PFSK-1 (cell line): ENCODE measurements at regions not wholly inside any gene's neighbourhood (a gene's known extent, or its start where the extent isn't known, plus 50 kb on each side); places are given as distances from the start of the nearest gene placed in this dataset.

ENCODE experiments used
- FOXP2 ChIP-seq: optimal IDR thresholded peaks from 2 replicates; pipeline ENCODE3; 2011; ENCODE audit warnings: borderline replicate concordance, control low read depth, inconsistent platforms; ENCODE audit not compliant: insufficient read depth; ENCODE audit errors: extremely low read length, extremely low read depth
- POLR2AphosphoS5 ChIP-seq: IDR thresholded peaks from 2 replicates; pipeline ENCODE4 v1.6.1; 2012; ENCODE audit warnings: low read depth, mild to moderate bottlenecking, control low read depth, low read length, moderate library complexity
- SIN3A ChIP-seq: IDR thresholded peaks from 2 replicates; pipeline ENCODE4 v1.6.1; 2012; ENCODE audit warnings: mild to moderate bottlenecking, low read length, moderate library complexity, borderline replicate concordance; ENCODE audit not compliant: insufficient read depth
- TAF1 ChIP-seq: IDR thresholded peaks from 2 replicates; pipeline ENCODE4 v1.6.1; 2012; ENCODE audit warnings: low read length, control low read depth, borderline replicate concordance; ENCODE audit not compliant: insufficient read depth
- TF ChIP-seq, protein P1 (sequence below), 2 experiments: IDR thresholded peaks; 2 replicates each; pipeline versions ENCODE4 v1.6.1 to v1.8.0; 2011 to 2012; ENCODE audit warnings: low read depth in 2 of 2, low read length in 2 of 2, control low read depth in 1 of 2, inconsistent platforms in 1 of 2, mild to moderate bottlenecking in 1 of 2, moderate library complexity in 1 of 2; ENCODE audit not compliant: insufficient read depth in 1 of 2

DNA sequence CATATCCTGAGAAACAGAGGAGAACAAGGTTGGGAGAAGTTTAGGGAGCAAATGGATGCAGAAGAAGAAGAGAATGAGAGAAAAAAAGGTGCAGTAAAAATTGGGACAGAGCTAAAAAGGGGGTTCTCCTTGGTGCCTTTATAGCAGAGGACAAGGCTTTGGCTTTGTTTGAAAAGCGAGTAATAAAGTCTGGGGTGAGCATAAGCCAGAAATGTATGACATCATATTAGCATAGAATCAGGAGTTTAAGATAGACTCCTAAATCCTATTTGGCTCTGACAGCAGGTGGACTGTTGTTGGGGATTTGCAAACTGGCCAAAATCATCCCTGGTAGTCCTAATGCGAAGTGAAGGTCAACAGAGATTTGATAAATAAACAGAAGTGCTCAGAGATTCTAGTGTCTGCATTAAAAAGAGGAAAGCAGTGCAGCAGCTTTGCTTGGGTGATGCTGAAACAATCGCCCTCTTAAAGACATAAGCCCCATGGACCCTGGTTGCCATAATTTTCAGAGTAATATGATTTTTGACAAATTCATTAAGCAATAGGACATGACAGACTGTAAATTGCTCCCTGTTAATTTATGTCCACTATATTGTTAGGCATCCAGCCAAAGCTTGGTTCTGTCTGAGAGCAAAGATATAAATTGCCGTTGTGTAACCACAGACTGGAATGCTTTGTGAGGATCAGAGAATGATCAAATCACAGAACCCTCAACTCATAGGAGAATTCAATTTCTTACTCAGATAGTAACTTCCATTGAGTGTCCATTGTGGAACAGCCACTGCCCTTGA is 385.0 kb upstream of the NFIA start:
- TF ChIP-seq TAF1 (no peak), POLR2AphosphoS5 (no peak), SIN3A (no peak), FOXP2 (no peak)
- TF ChIP-seq, protein P1, sequence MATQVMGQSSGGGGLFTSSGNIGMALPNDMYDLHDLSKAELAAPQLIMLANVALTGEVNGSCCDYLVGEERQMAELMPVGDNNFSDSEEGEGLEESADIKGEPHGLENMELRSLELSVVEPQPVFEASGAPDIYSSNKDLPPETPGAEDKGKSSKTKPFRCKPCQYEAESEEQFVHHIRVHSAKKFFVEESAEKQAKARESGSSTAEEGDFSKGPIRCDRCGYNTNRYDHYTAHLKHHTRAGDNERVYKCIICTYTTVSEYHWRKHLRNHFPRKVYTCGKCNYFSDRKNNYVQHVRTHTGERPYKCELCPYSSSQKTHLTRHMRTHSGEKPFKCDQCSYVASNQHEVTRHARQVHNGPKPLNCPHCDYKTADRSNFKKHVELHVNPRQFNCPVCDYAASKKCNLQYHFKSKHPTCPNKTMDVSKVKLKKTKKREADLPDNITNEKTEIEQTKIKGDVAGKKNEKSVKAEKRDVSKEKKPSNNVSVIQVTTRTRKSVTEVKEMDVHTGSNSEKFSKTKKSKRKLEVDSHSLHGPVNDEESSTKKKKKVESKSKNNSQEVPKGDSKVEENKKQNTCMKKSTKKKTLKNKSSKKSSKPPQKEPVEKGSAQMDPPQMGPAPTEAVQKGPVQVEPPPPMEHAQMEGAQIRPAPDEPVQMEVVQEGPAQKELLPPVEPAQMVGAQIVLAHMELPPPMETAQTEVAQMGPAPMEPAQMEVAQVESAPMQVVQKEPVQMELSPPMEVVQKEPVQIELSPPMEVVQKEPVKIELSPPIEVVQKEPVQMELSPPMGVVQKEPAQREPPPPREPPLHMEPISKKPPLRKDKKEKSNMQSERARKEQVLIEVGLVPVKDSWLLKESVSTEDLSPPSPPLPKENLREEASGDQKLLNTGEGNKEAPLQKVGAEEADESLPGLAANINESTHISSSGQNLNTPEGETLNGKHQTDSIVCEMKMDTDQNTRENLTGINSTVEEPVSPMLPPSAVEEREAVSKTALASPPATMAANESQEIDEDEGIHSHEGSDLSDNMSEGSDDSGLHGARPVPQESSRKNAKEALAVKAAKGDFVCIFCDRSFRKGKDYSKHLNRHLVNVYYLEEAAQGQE (IDR thresholded peaks at IDR 0.05; ENCODE audit: insufficient read depth in 1 of 2, low read depth in 2 of 2, low read length in 2 of 2) = no peak

DNA sequence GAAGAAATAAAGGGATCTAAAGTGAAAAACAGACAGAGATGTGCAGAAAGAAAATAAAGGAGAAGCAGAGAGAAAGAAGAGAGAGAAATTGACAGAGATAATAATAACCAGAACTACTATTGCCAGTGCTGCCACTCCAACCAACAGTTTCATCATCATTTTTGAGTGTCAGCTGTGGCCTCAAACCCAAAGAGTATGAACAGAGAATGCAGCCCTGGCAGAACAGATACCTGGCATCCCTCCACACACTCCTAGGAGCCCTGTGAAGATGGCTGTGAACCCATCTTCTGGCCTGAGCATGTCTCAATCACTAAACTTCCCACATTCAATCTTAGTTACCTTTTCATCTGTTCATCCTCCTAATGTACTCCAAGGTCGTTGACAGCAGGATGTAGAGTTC is 385.8 kb upstream of the NFIA start:
- TF ChIP-seq, protein P1 (IDR thresholded peaks at IDR 0.05; ENCODE audit: insufficient read depth in 1 of 2, low read depth in 2 of 2, low read length in 2 of 2) = no peak
- TF ChIP-seq POLR2AphosphoS5 (no peak), FOXP2 (no peak), TAF1 (no peak), SIN3A (no peak)

DNA sequence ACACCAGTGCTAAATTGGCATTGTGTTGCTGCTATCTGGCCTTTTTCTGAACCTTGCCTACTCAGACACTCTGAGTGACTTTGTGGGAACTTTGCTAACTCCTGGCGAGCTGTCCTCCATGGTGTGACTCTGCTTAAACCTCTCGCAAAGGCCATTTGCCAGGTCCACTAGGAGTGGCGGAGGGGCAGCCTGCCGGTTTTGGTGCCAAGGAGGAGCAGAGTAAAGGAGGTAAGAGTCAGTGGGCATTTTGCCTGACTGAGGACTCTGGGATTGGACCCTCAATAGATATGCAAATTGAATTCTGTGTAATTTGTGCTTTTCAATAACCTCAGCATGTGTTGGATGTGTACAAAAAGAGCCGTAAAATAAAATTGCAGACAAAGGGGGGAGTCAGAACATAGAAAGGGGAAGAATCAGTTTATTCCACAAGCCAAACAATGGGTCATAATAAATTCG is 386.6 kb upstream of the NFIA start:
- TF ChIP-seq POLR2AphosphoS5 = no peak
- TF ChIP-seq FOXP2 = no peak
- no peak for TF ChIP-seq TAF1
- no peak for TF ChIP-seq SIN3A
- TF ChIP-seq, protein P1 (IDR thresholded peaks at IDR 0.05; ENCODE audit: insufficient read depth in 1 of 2, low read depth in 2 of 2, low read length in 2 of 2) = no peak

DNA sequence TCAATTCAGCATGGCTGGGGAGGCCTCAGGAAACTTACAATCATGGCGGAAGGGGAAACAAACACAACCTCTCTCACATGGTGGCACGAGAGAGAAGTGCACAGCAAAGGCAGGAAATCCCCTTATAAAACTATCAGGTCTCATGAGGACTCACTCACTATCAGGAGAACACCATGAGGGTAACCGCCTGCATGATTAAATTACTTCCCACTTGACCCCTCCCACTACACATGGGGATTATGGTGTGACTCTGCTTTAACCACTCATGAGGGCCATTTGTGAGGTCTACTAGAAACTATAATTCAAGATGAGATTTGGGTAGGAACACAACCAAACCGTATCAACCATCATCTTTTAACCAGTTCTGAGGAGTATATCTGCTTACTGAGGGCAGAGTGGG is 387.4 kb upstream of the NFIA start:
- TF ChIP-seq FOXP2 (no peak), POLR2AphosphoS5 (no peak), SIN3A (no peak), TAF1 (no peak)
- TF ChIP-seq, protein P1 (IDR thresholded peaks at IDR 0.05; ENCODE audit: insufficient read depth in 1 of 2, low read depth in 2 of 2, low read length in 2 of 2) = no peak

DNA sequence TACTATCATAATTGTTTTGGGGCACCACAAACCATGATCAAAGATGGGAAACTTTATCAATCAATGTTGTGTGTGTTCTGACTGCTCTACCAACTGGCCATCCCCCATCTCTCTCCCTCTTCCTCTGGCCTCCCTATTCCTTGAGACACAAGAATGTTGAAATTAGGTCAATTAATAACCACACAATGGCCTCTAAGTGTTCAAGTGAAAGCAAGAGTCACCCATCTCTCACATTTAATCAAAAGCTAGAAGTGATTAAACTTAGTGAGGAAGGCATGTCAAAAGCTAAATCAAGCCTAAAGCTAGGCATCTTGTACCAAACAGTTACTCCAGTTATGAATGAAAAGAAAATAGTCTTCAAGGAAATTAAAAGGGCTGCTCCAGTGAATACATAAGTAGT is 390.3 kb upstream of the NFIA start:
- TF ChIP-seq SIN3A = no peak
- no peak for TF ChIP-seq POLR2AphosphoS5
- TF ChIP-seq TAF1 = no peak
- TF ChIP-seq, protein P1 (IDR thresholded peaks at IDR 0.05; ENCODE audit: insufficient read depth in 1 of 2, low read depth in 2 of 2, low read length in 2 of 2) = no peak
- TF ChIP-seq FOXP2 = no peak
